BJ (cell line): ENCODE measurements at regions not wholly inside any gene's neighbourhood (a gene's known extent, or its start where the extent isn't known, plus 50 kb on each side); places are given as distances from the start of the nearest gene placed in this dataset.

Experiments used
- CTCF ChIA-PET: fragments of 350-600 bp; formaldehyde crosslinking; extraction: SDS; loops from one replicate; lab custom pipeline; 2021; ENCODE audit warnings: antibody characterized with exemption, inconsistent platforms; lab: Yijun Ruan, JAX
- POLR2A ChIA-PET: fragments of 300-600 bp; sonication (Branson Sonifier 250); formaldehyde crosslinking; extraction: SDS; loops from one replicate; lab custom pipeline; 2021; ENCODE audit warnings: antibody characterized with exemption; lab: Charles Lee
- DNase-seq: peaks from one replicate; pipeline ENCODE4 v3.0.0-alpha.2; 2011; ENCODE audit warnings: low read depth
- H3K27me3 ChIP-seq: 2 replicates; pipeline ENCODE4 v1.6.0; 2011; ENCODE audit warnings: low read length; ENCODE audit not compliant: control insufficient read depth, insufficient read depth
- H3K36me3 ChIP-seq: 2 replicates; pipeline ENCODE4 v1.5.1; 2011; ENCODE audit warnings: low read length; ENCODE audit not compliant: control insufficient read depth, insufficient read depth
- H3K4me3 ChIP-seq: 2 replicates; pipeline ENCODE4 v1.5.1; 2011; ENCODE audit warnings: low read depth, mild to moderate bottlenecking, control low read depth, low read length
- CTCF ChIP-seq: IDR thresholded peaks from 2 replicates; pipeline ENCODE4 v1.5.1; 2011; ENCODE audit warnings: low read depth, mild to moderate bottlenecking, control low read depth, inconsistent platforms, low read length, moderate library complexity; ENCODE audit not compliant: insufficient read depth

- DNase-seq, result peak; percentile 98
- ChIA-PET CTCF (interaction anchor here (0.6 to 2.5 kb wide), 7 partner anchors 8 to 217 kb away, joined by 3 to 9 read pairs (median 4); no protein-coding TSS in a partner anchor), POLR2A (no interaction called here)
- Histone ChIP-seq H3K4me3 (no peak overlapping the region), H3K36me3 (no peaks in the 10 kb centered on the region), H3K27me3 (no peaks in the 10 kb centered on the region)
- no peak for TF ChIP-seq CTCF
Observed at GRCh38 chr2:120559401-120559800, 176.3 kb upstream of the GLI2 start.

GRCh38 chr2:120560330-120560729, 175.3 kb upstream of the GLI2 start:
- POLR2A ChIA-PET, result no interaction called here
- no peak overlapping the region for H3K4me3 ChIP-seq
- H3K36me3 ChIP-seq, result no peaks in the 10 kb centered on the region
- TF ChIP-seq CTCF, result no peak
- H3K27me3 ChIP-seq, result no peaks in the 10 kb centered on the region
- CTCF ChIA-PET, result interaction anchor here (1.1 to 2.5 kb wide), 6 partner anchors 9 to 122 kb away, joined by 3 to 9 read pairs (median 5); no protein-coding TSS in a partner anchor
- DNase-seq, result no peak

GRCh38 chr2:120561379-120562035, 174.2 kb upstream of the GLI2 start:
- TF ChIP-seq CTCF, result no peak
- DNase-seq, result no peak
- CTCF ChIA-PET, result interaction anchor here (2.5 kb wide), 1 partner anchor 114 kb away, joined by 7 read pairs; no protein-coding TSS in a partner anchor
- Histone ChIP-seq H3K4me3 (no peak overlapping the region), H3K36me3 (no peaks in the 10 kb centered on the region), H3K27me3 (no peaks in the 10 kb centered on the region)
- POLR2A ChIA-PET, result no interaction called here

- Histone ChIP-seq H3K4me3 (no peak overlapping the region), H3K36me3 (no peaks in the 10 kb centered on the region), H3K27me3 (no peaks in the 10 kb centered on the region)
- ChIA-PET POLR2A (no interaction called here), CTCF (no interaction called here)
- TF ChIP-seq CTCF, result no peak
- no peak for DNase-seq
Observed at GRCh38 chr2:120562218-120563005, 173.3 kb upstream of the GLI2 start.

GRCh38 chr2:120563616-120564015, 172.1 kb upstream of the GLI2 start:
- CTCF ChIA-PET, result no interaction called here

More at GRCh38 chr2:120563616-120564015, 172.1 kb upstream of the GLI2 start:
- POLR2A ChIA-PET, result no interaction called here
- no peak for TF ChIP-seq CTCF
- no peaks in the 10 kb centered on the region for H3K27me3 ChIP-seq
- H3K4me3 ChIP-seq, result no peak overlapping the region
- DNase-seq, result no peak
- no peaks in the 10 kb centered on the region for H3K36me3 ChIP-seq
